IMR-90 (cell line): ENCODE measurements at regions not wholly inside any gene's neighbourhood (a gene's known extent, or its start where the extent isn't known, plus 50 kb on each side); places are given as distances from the start of the nearest gene placed in this dataset.

ENCODE experiments used
- ATAC-seq: fragments of 200-7000 bp; cut with Tn5 transposase; 2 replicates; pipeline ENCODE4 v1.9.1; 2020; ENCODE audit warnings: low read depth, mild to moderate bottlenecking, moderate library complexity
- BruUV-seq: library from RNA; stranded (reverse); fragments of 400-500 nt; replicated peaks from 2 replicates; lab custom pipeline; 2021; lab: Mats Ljungman, UMichigan
- CTCF ChIA-PET: fragments of 300-600 bp; formaldehyde crosslinking; extraction: SDS; loops from one replicate; lab custom pipeline; 2021; ENCODE audit warnings: antibody characterized with exemption; lab: Yijun Ruan, JAX
- POLR2A ChIA-PET: fragments of 300-600 bp; sonication (Branson Sonifier 250); formaldehyde crosslinking; loops from one replicate; lab custom pipeline; 2022; ENCODE audit warnings: antibody characterized with exemption; ENCODE audit not compliant: unreplicated experiment; lab: Charles Lee
- DNase-seq: peaks from one replicate; pipeline ENCODE4 v3.0.0; 2013
- H2AFZ ChIP-seq: replicated peaks from 2 replicates; pipeline ENCODE3; 2013; ENCODE audit warnings: low read length, mild to moderate bottlenecking; ENCODE audit not compliant: poor library complexity
- H2AK5ac ChIP-seq: 2 replicates; pipeline ENCODE4 v1.6.1; 2013; ENCODE audit warnings: low read depth, low read length, inconsistent platforms
- H2AK9ac ChIP-seq: replicated peaks from 2 replicates; pipeline ENCODE3; 2013; ENCODE audit warnings: mild to moderate bottlenecking, low read depth, low read length, moderate library complexity; ENCODE audit not compliant: poor library complexity
- H2BK120ac ChIP-seq: 2 replicates; pipeline ENCODE4 v1.6.1; 2013; ENCODE audit warnings: low read depth, low read length, inconsistent platforms
- H2BK15ac ChIP-seq: 3 replicates; pipeline ENCODE4 v1.6.1; 2013; ENCODE audit warnings: low read depth, low read length, inconsistent platforms
- H2BK20ac ChIP-seq: 2 replicates; pipeline ENCODE4 v1.6.1; 2013; ENCODE audit warnings: low read depth, mild to moderate bottlenecking, inconsistent platforms, low read length, moderate library complexity
- H2BK5ac ChIP-seq: 2 replicates; pipeline ENCODE4 v1.6.1; 2013; ENCODE audit warnings: mild to moderate bottlenecking, low read depth, low read length, inconsistent platforms; ENCODE audit not compliant: poor library complexity, severe bottlenecking
- H3K14ac ChIP-seq: replicated peaks from 2 replicates; pipeline ENCODE4 v1.6.1; 2013; ENCODE audit warnings: low read depth, low read length, inconsistent platforms
- H3K18ac ChIP-seq: 2 replicates; pipeline ENCODE4 v1.6.1; 2013; ENCODE audit warnings: low read depth, low read length, control low read depth
- H3K23ac ChIP-seq: 2 replicates; pipeline ENCODE4 v1.6.1; 2013; ENCODE audit warnings: low read depth, low read length, inconsistent platforms
- H3K27ac ChIP-seq: 2 replicates; pipeline ENCODE4 v1.5.1; 2013; ENCODE audit warnings: mild to moderate bottlenecking, control low read depth, low read length; ENCODE audit not compliant: insufficient read depth
- H3K27me3 ChIP-seq: 2 replicates; pipeline ENCODE4 v1.6.1; 2013; ENCODE audit warnings: low read length; ENCODE audit not compliant: control insufficient read depth, insufficient read depth
- H3K36me3 ChIP-seq: 2 replicates; pipeline ENCODE4 v1.6.1; 2013; ENCODE audit warnings: low read length, mixed read lengths; ENCODE audit not compliant: control insufficient read depth, insufficient read depth
- H3K4ac ChIP-seq: 2 replicates; pipeline ENCODE4 v1.6.1; 2013; ENCODE audit warnings: low read depth, low read length, inconsistent platforms
- H3K4me1 ChIP-seq: 2 replicates; pipeline ENCODE4 v1.6.1; 2013; ENCODE audit warnings: low read length, mixed read lengths; ENCODE audit not compliant: control insufficient read depth, insufficient read depth
- H3K4me2 ChIP-seq: 2 replicates; pipeline ENCODE4 v1.6.1; 2013; ENCODE audit warnings: low read depth, mild to moderate bottlenecking, control low read depth, low read length, moderate library complexity
- H3K4me3 ChIP-seq: 2 replicates; pipeline ENCODE4 v1.5.1; 2013; ENCODE audit warnings: low read depth, mild to moderate bottlenecking, control low read depth, low read length, moderate library complexity; ENCODE audit not compliant: insufficient read depth
- H3K56ac ChIP-seq: 2 replicates; pipeline ENCODE4 v1.6.1; 2013; ENCODE audit warnings: low read length, inconsistent platforms; ENCODE audit not compliant: insufficient read depth; ENCODE audit errors: extremely low read depth
- H3K79me1 ChIP-seq, 2 experiments: 2 replicates each; pipeline ENCODE4 v1.6.1; 2013; ENCODE audit warnings: low read length in 2 of 2, inconsistent platforms in 1 of 2, low read depth in 1 of 2
- H3K9ac ChIP-seq: 2 replicates; pipeline ENCODE4 v1.6.1; 2013; ENCODE audit warnings: low read depth, low read length, control low read depth
- H3K9me1 ChIP-seq: 2 replicates; pipeline ENCODE4 v1.6.1; 2013; ENCODE audit warnings: low read length, inconsistent platforms; ENCODE audit not compliant: insufficient read depth
- H3K9me3 ChIP-seq: 2 replicates; pipeline ENCODE4 v1.6.1; 2013; ENCODE audit warnings: low read length; ENCODE audit not compliant: control insufficient read depth, insufficient read depth
- H4K20me1 ChIP-seq: 2 replicates; pipeline ENCODE4 v1.6.1; 2013; ENCODE audit warnings: low read length, inconsistent platforms; ENCODE audit not compliant: insufficient read depth
- H4K5ac ChIP-seq: 2 replicates; pipeline ENCODE4 v1.6.1; 2013; ENCODE audit warnings: mild to moderate bottlenecking, low read depth, low read length, control low read depth
- H4K8ac ChIP-seq, 2 experiments: 2 replicates each; pipeline ENCODE4 v1.6.1; 2013; ENCODE audit warnings: low read depth in 2 of 2, low read length in 2 of 2, control low read depth in 1 of 2, inconsistent platforms in 1 of 2
- H4K91ac ChIP-seq: 2 replicates; pipeline ENCODE4 v1.6.1; 2013; ENCODE audit warnings: low read depth, low read length, inconsistent platforms; ENCODE audit not compliant: insufficient read depth
- RAD21 ChIP-seq: IDR thresholded peaks from 2 replicates; pipeline ENCODE4 v1.6.1; 2012; ENCODE audit warnings: low read length, improper control_type of control experiment
- WGBS, 2 experiments: methylation state at CpG; one replicate each; pipeline versions ENCODE4 v1.1.5 to v1.1.7; 2013; ENCODE audit warnings: missing lambda C conversion rate in 2 of 2; ENCODE audit not compliant: insufficient read length in 1 of 2; ENCODE audit errors: extremely low coverage in 2 of 2; 5-methylcytosine and 5-hydroxymethylcytosine counted together
- dilution Hi-C: fragments of 300-500 bp; cut with HindIII; formaldehyde crosslinking; loops from one replicate; pipeline ENCODE4 v1.14.3; 2018; ENCODE audit warnings: low sequenced_read_pairs; ENCODE audit not compliant: unreplicated experiment
- in situ Hi-C: fragments of 300-500 bp; cut with MboI; formaldehyde crosslinking; loops from 3 replicates; pipeline ENCODE4 v1.14.3; 2019; ENCODE audit warnings: low sequenced_read_pairs, inconsistent platforms, mixed read lengths
- intact Hi-C: fragments of 100-400 bp; cut with micrococcal nuclease; formaldehyde crosslinking; loops from 2 replicates; pipeline ENCODE4 v1.10.0; 2022

- Histone ChIP-seq H3K27me3 (peaks cover 31% of the 10 kb centered on the region), H3K79me1 (no peaks in the 10 kb centered on the region), H4K8ac (no peak overlapping the region), H2BK5ac (no peak overlapping the region), H3K9me1 (no peaks in the 10 kb centered on the region), H3K14ac (no peak overlapping the region), H2AK9ac (no peak overlapping the region), H3K4me3 (no peak overlapping the region), H2BK20ac (no peak overlapping the region), H2BK15ac (no peak overlapping the region), H3K4ac (no peak overlapping the region), H3K9ac (no peak overlapping the region), H4K91ac (no peak overlapping the region), H3K27ac (no peak overlapping the region), H3K23ac (no peak overlapping the region), H2AK5ac (no peak overlapping the region), H4K5ac (no peak overlapping the region), H3K4me2 (no peak overlapping the region), H2BK120ac (no peak overlapping the region), H4K20me1 (no peaks in the 10 kb centered on the region), H3K9me3 (no peaks in the 10 kb centered on the region), H3K18ac (no peak overlapping the region), H3K4me1 (no peaks in the 10 kb centered on the region), H2AFZ (no peak overlapping the region), H3K56ac (no peak overlapping the region), H3K36me3 (no peaks in the 10 kb centered on the region)
- POLR2A ChIA-PET = no interaction called here
- intact Hi-C loops (no loop called here), dilution Hi-C loops (no loop called here), in situ Hi-C loops (no loop called here)
- DNase-seq = no peak
- BruUV-seq = no TSS peak
- no peak for ATAC-seq
- WGBS, 2 experiments = 38% methylated on average over 2 of the region's 2 CpGs; no CpG with 5 or more reads in 1 of the 2 experiments
- CTCF ChIA-PET = no interaction called here
- no peak for TF ChIP-seq RAD21
Observed at GRCh38 chr1:226487921-226488320, 60.6 kb upstream of the STUM start.
